ENCODE measurements at regions not wholly inside any gene's neighbourhood (a gene's known extent, or its start where the extent isn't known, plus 50 kb on each side); places are given as distances from the start of the nearest gene placed in this dataset.

DNA sequence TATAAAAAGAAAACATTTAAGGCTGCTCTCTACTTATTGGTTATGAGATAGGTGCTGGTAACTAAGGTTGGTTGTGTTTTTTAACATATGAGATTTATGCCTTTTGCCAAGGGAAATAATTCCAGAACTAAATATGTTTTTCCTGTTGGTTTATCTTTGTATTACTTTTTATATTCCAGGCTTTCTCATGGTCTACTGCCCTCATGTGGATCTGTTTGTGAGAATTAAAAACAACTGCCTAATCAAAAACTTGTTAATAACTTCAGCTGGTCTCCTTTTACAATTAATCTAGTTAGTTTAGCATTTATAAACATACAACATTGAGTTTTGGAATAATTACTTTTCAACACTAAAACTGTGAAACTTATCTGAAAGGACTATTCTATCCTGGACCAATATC, 1208.3 kb downstream of the ADGRL3 start:
- DNase-seq, result no peak

DNA sequence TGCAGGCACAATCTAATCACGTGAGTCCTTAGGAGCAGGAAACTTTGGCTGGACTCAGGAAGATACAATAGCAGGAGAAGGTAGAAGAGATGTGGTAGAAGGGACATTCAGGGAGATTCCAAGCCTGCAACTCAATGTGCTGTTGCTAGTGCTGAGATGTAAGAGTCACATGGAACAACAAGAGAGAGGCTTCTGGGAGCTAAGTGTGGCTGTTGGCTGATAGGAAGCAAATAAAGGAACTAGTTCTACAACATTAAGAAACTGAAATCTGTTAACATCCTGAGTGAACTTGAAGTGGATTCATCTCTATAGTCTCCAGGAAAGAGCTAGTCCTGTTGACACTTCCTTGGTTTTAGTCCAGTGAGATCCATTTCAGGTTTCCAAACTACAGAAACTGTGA, 1207.4 kb downstream of the ADGRL3 start:
- no peak for DNase-seq

DNA sequence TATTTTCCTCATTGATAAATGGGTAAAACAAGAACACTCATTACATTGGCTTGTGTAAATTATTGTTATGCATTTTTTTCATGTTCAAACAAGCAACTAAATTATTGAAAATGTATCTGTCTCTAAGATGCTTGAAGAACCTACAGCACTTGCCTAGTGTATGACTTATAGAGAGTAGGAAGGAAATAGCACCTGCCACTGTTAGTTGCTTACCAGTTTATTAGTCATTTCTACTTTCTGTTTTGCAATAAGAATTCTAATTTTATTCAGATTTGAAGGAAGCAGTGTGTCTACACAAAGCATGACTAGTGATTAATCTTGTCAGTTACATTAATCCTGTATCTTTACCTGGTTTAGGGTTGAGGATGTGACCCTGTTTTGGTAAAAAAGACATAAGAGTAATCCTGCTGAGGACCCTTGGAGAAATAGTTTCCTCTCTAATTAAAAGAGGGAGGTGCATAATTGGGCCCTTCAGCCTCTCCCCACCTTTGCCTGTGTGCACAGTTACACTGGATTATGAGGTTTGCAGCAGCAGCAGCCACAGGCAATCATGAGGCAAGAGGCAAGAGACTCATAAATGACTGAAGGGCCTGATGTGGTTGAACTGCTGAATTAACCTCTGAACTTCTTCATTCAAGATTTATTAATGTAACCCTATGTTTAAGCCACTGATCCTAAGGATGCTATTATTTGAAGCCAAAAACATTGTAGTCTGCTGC, 1202.1 kb downstream of the ADGRL3 start:
- DNase-seq, result no peak

GRCh38 chr4:62399242-62399641, 1199.1 kb downstream of the ADGRL3 start:
- no peak for DNase-seq

GRCh38 chr4:62398318-62398717, 1198.2 kb downstream of the ADGRL3 start:
- no peak for DNase-seq

DNA sequence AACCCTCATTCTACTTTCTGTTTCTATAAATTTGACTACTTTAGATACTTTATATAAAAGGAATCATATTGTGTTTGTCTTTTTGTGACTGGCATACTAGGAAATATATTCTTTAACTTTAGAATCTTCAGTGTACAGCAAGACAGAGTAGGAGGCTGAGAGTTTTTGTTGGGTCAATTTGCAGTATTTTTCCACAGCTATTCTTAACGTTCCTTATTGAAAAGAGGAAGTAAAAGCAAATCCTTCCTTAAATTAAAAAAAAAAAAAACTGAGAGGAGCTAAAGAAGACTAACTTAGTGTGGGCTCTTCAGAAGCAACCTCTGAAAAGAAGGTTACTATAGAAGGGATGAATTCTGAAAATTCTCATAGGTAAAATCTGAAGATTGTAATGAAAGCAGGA, 1194.6 kb downstream of the ADGRL3 start:
- no peak for DNase-seq

GRCh38 chr4:62387808-62388207, 1187.7 kb downstream of the ADGRL3 start:
- no peak for DNase-seq

DNA sequence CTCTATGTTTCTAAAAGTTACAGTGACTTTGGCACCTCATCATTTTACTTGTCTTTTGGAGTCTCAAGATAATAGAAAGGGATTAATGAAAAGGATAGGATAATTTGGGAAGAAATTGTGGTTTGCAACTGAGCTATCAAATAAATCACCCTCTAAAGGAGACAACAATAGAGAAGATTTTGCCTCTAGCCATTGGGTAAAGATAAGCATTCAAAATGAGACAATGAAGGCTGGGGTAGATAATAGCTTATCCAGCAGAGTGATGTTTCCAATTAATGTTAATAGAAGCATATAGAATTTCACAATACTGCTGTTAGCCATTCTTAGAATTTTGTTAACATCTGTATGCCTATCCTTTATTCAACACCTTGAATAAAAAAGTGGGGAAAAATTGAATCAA, 1177.6 kb downstream of the ADGRL3 start:
- DNase-seq, result no peak

GRCh38 chr4:62377245-62377644, 1177.1 kb downstream of the ADGRL3 start:
- no peak for DNase-seq

- no peak for DNase-seq
Observed at GRCh38 chr4:62366939-62367338, 1166.8 kb downstream of the ADGRL3 start.

- no peak for DNase-seq
Observed at GRCh38 chr4:62360156-62360545, 1160.0 kb downstream of the ADGRL3 start.

DNA sequence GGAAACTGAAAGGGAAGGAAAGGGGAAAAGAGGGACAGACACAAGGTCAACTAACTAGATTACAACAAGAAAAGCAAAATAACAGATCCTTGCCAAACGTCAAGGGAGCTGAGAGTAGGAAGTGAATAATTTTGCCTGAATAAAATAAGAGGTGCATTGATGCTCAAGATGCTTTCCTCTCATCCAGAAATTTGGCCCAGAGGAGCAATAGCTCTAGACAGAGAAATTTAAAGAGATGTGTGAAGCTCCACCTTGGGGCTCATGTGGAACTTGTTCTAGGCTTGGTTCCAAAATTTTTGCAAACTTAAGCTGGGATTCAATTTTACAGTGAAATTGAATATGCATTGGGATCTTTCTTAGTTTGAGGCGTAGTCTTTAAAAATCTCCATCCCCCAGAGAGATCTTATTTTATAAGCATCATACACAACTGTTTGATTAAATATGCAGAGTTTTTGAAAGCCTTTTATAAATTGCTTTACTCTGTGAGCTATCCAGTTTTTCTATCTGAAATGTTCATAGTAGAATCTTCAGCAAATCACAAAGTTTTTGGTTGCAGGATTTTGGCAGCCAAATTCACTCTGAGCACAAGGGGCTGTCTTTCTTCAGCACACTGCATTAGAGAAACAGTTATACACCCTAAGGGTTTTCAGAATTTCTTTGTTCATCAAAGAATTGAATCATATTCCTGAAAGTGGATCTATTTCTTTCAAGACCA, 1159.5 kb downstream of the ADGRL3 start:
- DNase-seq, result no peak

GRCh38 chr4:62344915-62345314, 1144.8 kb downstream of the ADGRL3 start:
- no peak for DNase-seq

DNA sequence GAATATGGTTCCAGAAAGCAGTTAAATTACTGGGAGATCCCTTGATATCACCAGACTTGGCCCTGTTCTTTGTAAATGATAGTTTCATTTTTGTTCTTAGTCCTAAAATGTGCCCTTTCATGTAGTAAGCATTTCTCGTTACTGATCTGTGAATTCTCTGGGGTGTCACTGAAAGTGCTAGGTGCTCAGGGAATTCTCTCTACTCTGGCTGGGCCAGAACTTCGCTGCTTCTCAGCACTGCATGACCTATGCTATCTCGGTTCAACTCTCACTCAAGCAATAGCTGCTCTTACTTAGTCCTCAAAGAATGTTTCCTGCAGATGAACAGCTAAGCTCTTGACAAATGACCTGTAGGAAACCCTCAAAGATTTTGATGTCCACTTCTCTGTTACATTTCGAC, 1144.3 kb downstream of the ADGRL3 start:
- DNase-seq, result no peak

DNA sequence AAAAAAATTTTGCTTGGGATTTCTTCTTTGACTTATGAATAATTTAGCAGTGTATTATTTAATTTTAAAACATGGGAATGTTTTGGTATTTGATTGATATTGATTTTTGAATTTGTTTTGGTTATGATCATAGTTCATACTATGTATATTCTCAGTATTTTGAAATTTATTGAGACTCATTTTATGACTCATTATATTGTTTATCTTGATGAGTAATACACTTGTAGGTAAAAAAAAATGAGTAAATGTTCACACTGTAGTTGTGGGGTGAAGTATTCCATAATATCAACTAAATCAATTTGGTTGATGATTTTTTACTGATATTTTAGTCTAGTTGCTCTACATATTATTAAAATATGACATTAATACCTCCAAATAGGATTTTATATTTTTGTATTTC, 1142.2 kb downstream of the ADGRL3 start:
- DNase-seq, result no peak

DNA sequence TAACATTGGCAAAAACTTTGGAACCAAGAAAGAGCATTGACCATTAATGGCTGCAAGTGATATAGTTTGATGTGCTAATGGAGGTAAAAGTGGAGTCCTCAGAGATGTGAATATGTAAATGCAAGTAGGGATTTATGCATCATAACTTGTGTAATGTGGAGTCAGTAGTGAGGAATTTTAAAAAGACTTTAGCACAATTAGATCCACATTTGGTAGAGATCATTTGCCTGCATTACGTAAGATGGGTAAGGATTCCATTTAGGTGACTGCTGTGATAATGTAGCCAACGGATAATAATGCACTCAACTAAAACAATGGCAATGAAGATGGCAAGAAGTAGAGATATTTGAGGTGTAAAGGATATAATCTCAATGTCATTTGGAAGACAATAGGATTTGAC, 1128.4 kb downstream of the ADGRL3 start:
- DNase-seq, result no peak

- no peak for DNase-seq
Observed at GRCh38 chr4:62327612-62328297, 1127.6 kb downstream of the ADGRL3 start.

GRCh38 chr4:62324215-62324614, 1124.1 kb downstream of the ADGRL3 start:
- DNase-seq, result no peak

DNA sequence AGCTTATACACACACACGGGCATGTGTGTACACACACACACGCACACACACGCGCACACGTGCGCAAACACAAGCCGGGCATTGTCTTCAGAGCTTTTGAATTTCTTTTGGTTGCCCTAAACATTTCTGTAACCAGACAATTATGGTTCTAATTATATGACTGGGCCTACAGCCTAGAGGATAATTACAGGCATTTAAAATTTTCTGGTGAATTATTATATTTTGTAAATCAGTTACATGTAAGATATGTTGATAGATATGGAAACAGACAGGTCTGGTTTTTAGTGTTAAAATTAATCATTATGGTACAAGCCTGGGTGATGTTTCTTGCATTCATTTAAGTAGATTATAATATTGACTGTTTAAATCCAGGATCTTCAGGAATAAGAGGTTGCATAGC, 1120.5 kb downstream of the ADGRL3 start:
- no peak for DNase-seq

DNA sequence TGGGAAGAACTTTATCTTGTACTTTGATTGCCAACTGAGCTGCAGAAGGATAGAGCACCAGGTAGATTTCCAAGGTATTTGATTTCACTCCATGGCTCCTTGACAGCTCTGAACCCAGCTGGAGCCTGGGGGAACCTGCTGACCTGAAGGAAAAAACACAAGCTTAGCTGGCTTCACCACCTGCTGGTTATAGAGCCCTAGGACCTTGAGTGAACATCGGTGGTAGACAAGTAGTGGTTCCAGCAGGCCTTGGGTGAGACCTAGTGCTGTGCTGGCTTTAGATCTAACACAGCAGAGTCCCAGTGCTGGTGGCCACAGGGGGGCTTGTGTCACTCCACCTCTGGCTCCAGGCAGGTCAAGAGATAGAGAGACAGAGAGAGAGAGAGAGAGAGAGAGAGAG, 1102.6 kb downstream of the ADGRL3 start:
- no peak for DNase-seq

GRCh38 chr4:62301500-62301899, 1101.4 kb downstream of the ADGRL3 start:
- no peak for DNase-seq

DNA sequence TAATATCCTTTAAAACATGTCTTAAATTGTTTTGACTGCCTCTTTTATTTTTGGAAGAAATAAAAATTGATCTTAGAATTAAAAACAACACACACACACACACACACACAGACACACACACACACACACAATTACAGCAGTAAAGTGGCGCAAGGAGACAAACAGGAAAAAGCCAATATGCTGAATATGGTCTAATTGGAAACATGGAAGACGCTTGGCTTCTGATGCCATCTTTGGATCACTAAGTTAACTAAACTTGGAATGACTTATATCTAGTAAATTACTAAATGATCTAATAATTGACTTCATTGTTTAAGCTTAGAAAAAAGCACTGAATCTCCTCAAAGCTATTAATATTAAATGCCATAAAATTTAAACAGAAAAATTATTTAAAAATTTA, 1093.4 kb downstream of the ADGRL3 start:
- no peak for DNase-seq

DNA sequence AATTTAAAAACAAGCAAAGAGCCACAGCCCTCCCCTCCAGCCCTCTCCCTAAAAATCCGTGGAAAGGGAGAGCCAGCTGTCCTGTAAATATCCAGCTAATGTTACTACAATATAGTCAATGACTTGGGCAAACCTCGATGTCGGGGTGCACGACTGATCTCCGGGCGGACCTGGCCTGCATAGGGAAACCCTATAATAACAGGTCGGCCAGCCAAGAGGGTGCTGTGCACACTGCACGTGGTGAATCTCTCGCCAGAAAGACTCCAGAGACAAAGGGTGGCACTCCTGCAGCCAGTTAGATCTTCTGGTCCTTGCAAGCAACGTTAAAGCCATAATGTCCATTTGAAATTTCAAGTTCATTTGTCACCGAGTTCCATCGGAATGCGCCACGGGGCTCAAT, 1092.8 kb downstream of the ADGRL3 start:
- no peak for DNase-seq
